AG10803 (cell line): ENCODE measurements at regions not wholly inside any gene's neighbourhood (a gene's known extent, or its start where the extent isn't known, plus 50 kb on each side); places are given as distances from the start of the nearest gene placed in this dataset.

ENCODE experiments used
- DNase-seq: peaks from one replicate; pipeline ENCODE4 v3.0.0; 2010; ENCODE audit warnings: low read depth
- H3K4me3 ChIP-seq: 2 replicates; pipeline ENCODE4 v1.5.1; 2011; ENCODE audit warnings: mild to moderate bottlenecking, low read length, control low read depth
- CTCF ChIP-seq: conservative IDR thresholded peaks from 2 replicates; pipeline ENCODE4 v1.5.1; 2011; ENCODE audit warnings: mild to moderate bottlenecking, low read length, control low read depth, inconsistent platforms

DNA sequence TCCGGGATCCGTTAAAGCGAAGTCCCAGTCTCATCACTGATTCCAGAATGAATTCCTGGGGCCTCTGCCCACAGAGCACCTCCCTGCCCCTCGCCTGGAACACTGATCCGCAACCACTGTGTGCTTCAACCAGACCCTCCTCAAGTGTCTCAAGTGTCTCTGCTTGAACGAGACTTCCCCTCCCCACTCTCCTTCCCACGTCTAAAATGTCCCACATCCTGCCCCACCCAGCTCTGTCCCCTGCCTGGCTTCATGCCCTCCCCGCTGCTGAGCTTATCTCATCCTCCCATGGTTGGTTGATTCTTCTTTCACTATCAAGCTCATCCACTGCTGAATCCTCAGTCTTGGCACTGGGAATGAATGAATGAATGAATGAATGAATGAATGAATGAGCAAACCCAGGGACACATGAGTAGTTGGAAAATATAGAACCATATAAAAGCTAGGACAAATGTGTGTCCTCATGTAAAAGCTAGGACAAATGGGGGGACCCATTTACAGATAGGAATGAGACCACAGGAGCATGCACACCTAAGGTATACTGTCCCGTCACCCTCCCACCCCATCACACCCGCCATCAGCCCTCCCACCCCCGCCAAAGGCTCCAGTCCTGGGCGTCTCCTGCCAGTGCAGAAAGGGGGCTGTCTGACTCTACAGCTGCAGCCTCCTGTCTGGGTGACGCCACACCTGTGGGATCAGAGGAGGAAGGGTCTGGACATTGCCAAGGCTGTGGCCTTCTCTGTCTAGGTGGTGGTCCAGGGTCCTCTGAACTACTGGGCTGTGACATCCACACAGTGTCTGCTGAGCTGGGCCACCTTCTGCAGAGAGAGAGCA lies 71.4 kb upstream of the LINC01488 start:
- no peak for TF ChIP-seq CTCF
- no peak for DNase-seq
- H3K4me3 ChIP-seq, result no peak overlapping the region

- TF ChIP-seq CTCF, result no peak
- H3K4me3 ChIP-seq, result no peak overlapping the region
- DNase-seq, result peak; percentile 31
These were observed 70.1 kb upstream of the LINC01488 start for GRCh38 chr11:69411257-69411924.

DNA sequence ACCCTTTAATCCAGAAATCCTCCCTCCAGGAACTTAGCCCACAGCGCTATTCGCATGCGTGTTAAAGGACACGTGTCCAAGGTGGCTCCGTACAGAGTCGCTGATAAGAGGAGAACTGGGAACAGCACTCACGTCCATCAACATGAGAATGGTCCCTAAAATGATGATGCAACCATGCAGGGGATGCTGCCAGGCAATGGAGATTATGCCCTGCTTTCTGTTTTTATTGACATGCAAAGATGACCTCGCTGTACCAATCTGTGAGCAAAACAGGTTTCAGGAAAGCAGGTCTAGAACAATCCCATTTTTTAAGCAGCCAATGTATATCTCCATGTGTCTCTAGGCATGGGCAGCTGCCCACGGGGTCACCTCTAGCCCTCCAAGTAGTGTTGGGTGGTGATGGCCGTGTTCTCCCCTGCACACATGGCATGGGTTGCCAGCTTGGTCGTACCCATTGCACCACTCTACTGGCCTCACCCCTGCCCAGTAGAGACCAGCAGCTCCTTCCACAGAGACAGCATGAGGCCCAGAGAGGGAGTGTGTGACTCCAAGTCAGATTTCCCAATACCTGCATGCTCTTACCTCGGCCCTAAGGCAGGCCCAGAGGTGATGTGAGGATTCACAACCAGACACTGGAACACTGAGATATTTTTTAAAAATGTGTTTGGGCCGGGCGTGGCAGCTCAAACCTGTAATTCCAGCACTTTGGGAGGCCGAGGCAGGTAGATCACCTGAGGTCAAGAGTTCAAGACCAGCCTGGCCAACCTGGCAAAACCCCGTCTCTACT lies 68.3 kb upstream of the LINC01488 start:
- TF ChIP-seq CTCF, result no peak
- no peak for DNase-seq
- no peak overlapping the region for H3K4me3 ChIP-seq

GRCh38 chr11:69413993-69414392 lies 67.5 kb upstream of the LINC01488 start:
- no peak for DNase-seq
- TF ChIP-seq CTCF, result no peak
- H3K4me3 ChIP-seq, result no peak overlapping the region

- DNase-seq, result no peak
- no peak for TF ChIP-seq CTCF
- no peak overlapping the region for H3K4me3 ChIP-seq
These were observed 66.7 kb upstream of the LINC01488 start for GRCh38 chr11:69414773-69415187.

DNA sequence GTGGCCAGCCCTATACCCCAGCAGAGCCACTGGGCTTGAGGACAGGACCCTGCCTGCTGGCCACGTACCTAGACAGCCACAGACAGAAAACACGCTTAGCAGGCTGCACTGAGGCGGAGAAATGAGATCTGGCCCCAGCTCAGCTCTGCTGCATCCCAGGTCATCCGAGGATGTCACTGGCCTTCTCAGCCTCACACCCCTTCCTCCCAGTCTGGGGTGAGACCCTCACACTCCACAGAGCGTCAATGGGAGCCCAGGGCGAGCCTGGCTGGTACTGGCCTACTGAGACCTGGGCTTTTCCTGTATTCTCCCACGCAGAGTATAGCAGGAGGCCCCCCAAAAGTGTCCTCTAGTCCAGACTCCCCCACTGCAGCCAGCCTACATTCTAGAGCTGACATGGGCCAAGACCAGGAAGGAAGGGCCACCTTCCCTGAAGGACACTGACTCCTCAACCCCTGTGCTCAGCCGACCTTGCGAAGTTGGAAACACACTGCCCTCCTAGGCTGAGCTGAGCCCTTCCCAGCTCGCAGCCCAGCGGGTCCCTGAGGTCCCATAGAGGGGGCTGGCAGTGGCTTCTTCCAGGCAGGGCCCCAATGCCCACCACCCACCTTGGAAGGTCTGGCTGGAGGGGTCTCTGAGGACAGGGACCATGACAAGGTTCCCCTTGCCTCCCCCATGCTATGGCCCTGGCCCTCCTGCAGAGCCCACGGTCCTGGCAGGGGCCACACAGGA lies 65.9 kb upstream of the LINC01488 start:
- H3K4me3 ChIP-seq, result no peak overlapping the region
- no peak for TF ChIP-seq CTCF
- DNase-seq, result no peak
